22Rv1 (cell line): ENCODE measurements at regions not wholly inside any gene's neighbourhood (a gene's known extent, or its start where the extent isn't known, plus 50 kb on each side); places are given as distances from the start of the nearest gene placed in this dataset.

Experiments used
- CTCF ChIP-seq: fragments of 450-650 bp; IDR thresholded peaks from 2 replicates; pipeline ENCODE4 v1.5.1; 2017; ENCODE audit warnings: mild to moderate bottlenecking
- ZFX ChIP-seq: fragments of 450-650 bp; IDR thresholded peaks from 2 replicates; pipeline ENCODE4 v1.6.1; 2017; ENCODE audit warnings: antibody characterized with exemption, borderline replicate concordance

- TF ChIP-seq CTCF (peak; percentile 73), ZFX (no peak)
These were observed 358.6 kb downstream of the DUSP6 start for GRCh38 chr12:88993651-88994050.
